HG03196 (cell line): ENCODE measurements at regions not wholly inside any gene's neighbourhood (a gene's known extent, or its start where the extent isn't known, plus 50 kb on each side); places are given as distances from the start of the nearest gene placed in this dataset.
"Not testable (repeated sequence)": the region's sequence is repeated elsewhere in the genome, so short reads cannot be mapped to it uniquely, and the experiment has no call there.

ENCODE experiments used
- ATAC-seq: cut with Tn5 transposase; IDR thresholded peaks from one replicate; pipeline ENCODE4 v1.9.1; 2021; ENCODE audit not compliant: unreplicated experiment

DNA sequence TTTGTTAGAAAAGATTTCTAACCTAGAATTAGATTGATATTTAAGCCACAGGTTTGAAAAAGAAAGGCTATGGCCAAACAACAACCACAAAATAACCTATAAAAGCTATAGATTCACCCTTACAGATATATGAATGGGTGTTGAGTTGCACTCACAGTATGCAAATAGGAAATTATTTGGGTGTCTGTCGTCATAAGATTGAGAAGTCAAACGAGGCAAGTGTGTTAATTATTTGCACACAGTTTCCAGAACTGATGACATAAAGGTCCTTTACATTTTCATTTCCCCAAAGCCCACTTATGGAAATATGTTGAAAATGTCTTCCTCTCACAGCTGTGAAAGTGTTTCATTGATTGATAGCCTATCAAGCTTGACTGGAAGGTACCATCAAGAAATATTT, 101.2 kb upstream of the CXCL13 start:
- ATAC-seq, result no peak

DNA sequence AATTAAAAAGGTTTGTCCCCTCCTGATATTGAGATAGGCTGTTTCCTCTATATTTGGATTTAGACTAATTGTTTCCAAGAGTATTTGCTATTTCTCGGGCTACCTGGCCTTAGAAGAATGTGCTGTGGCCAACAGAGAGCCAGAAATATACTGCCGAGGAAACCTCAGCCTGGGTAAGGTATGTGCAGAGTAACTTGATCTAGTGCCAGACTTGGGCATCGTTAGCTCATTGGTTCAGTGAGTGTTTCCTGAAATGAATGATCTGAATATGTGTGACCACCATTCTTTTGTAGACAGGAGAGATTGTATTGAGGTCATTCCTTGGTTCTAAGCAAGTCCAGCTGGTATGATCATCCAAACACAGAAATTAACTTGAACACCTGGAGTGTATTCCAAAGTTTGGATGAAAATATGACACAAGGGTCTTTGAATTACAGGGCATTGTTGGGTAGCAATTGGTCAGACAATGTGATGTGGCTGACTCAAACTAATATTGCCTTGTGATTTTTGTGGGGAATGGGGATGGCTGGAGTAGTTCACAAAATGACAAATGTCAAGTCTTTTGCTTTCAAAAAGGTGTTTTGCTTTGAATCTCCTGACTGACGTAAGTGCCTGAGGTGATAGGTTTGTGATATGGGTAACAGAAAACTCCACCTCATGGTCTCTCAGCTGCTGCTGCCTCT, 100.2 kb upstream of the CXCL13 start:
- no peak for ATAC-seq

DNA sequence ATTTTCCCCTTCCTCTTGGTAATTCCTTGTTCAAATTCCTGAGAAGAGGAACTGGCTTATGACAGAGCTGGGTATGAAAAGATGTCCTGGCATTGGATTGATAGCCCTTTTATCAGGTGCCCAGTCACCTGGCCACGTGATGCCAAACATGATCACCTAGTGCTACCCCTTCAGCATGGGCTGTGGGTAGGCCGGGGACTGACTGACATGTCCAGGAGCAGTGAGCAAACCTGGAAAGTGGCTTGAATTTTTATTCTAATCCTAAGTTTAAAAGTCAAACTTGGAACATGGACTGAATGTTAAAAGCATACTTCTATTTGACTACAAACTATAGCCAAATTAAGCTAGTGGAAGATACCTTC, 99.7 kb upstream of the CXCL13 start:
- no peak for ATAC-seq

DNA sequence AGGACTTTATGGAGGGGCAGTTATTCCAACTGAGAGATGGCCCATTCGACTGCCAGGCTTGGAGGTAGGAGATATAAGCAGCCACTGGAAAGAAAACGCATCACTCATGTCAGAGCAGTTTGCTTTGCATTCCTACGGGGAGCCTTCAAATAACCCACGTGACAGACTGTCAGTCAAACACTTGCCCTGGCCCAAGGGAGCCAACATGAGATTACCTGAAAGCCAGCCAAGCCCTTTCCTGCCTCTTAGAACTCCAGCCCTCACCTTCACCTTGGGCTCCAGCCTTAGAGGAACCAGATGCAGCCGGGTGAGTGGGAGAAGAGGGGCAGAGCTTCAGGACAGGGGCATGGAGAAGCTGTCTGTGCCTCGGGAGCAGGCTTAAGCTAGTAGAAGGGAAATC, 95.3 kb upstream of the CXCL13 start:
- no peak for ATAC-seq

DNA sequence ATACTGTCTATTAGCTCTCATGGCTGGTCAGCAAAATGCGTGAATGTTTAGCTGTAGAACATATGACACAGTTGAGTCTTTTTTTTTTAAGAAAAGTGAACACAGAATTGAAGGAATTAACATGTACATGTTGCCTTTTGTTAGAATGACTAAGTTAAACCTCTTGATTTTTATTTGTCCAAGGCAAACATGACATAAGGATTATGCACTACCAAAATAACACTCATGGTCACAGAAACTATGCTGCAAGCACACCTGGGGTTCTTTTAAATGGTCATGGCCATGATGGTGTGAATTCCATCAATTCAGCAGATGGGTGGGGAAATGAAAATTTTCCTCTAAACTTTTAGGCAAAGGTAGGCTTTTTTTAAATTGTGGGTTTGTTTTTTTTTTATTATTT, 80.1 kb upstream of the CXCL13 start:
- ATAC-seq, result no peak

- ATAC-seq, result not testable (repeated sequence)
Measured at GRCh38 chr4:77527900-77528299, 77.7 kb upstream of the CXCL13 start.

- no peak for ATAC-seq
Measured at GRCh38 chr4:77538144-77538543, 67.5 kb upstream of the CXCL13 start.

GRCh38 chr4:77538574-77539157, 67.0 kb upstream of the CXCL13 start:
- ATAC-seq, result no peak
